ENCODE measurements at regions not wholly inside any gene's neighbourhood (a gene's known extent, or its start where the extent isn't known, plus 50 kb on each side); places are given as distances from the start of the nearest gene placed in this dataset.

DNA sequence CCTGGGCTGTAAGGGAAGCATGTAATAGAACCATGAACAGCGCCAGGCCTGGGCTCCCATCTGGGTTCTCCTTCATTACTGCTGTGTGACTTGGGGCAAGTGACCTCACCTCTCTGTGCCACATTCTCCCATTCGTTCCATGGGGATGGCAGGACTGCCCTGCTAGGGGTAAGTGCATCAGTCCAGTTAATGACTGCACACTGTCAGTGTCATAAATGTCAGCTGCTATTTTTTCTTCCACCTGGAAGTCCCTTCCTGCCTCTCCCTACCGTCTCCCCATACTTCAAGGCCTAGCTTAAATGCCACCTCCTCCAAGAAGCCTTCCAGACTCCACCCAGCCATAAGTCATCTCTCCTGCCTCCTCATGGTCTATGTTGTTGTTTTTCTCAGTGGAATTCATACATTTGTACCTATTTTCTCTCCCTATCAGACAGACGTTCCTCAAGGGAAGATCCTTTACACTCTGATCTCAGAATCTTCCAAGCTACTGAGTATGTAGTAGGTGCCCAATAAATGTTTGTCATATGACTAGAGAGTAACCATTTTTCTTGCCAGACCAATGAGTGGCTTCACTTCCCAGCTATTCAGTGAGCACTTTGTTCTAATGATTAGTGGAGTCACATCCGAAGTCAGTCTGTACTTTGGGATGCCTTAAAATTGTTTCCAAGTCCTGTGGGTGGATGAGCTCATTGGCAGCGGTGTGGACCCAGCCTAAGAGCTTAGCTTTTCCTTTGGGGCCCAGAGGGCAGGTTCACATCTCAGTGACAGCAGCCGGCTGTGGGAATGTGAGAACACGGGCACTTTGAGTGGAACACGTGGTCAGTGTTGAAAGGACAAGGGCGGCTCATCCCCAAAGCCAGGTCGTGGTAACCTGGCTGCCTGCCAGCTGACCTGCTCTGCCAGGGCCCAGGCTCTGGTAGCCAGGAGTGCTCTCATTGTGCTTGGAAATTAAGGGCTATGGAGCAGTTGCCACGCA, 147.5 kb upstream of the GSE1 start:
- no peak overlapping the region for H3K4me3 ChIP-seq (ENCODE audit: low read length)
- DNase-seq (no peak), ATAC-seq (no peak)
- H3K9me3 ChIP-seq (ENCODE audit: control insufficient read depth, insufficient read depth, low read length) = no peaks in the 10 kb centered on the region
- TF ChIP-seq, protein P1, sequence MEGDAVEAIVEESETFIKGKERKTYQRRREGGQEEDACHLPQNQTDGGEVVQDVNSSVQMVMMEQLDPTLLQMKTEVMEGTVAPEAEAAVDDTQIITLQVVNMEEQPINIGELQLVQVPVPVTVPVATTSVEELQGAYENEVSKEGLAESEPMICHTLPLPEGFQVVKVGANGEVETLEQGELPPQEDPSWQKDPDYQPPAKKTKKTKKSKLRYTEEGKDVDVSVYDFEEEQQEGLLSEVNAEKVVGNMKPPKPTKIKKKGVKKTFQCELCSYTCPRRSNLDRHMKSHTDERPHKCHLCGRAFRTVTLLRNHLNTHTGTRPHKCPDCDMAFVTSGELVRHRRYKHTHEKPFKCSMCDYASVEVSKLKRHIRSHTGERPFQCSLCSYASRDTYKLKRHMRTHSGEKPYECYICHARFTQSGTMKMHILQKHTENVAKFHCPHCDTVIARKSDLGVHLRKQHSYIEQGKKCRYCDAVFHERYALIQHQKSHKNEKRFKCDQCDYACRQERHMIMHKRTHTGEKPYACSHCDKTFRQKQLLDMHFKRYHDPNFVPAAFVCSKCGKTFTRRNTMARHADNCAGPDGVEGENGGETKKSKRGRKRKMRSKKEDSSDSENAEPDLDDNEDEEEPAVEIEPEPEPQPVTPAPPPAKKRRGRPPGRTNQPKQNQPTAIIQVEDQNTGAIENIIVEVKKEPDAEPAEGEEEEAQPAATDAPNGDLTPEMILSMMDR (IDR thresholded peaks at IDR 0.05) = no peak
- H3K4me3 Mint-ChIP-seq = no peak overlapping the region
- peaks cover 23 to 32% of the 10 kb centered on the region in 2 donors for H3K27me3 Mint-ChIP-seq (ENCODE audit: low read depth in 2 of 2)
- H3K27ac ChIP-seq (ENCODE audit: low read length) = no peak overlapping the region
- H3K36me3 Mint-ChIP-seq = no peaks in the 10 kb centered on the region
- intact Hi-C loops (cut with micrococcal nuclease) = no loop called here
- H3K9me3 Mint-ChIP-seq = no peaks in the 10 kb centered on the region
- H3K27ac Mint-ChIP-seq = no peak overlapping the region
- 88% methylated on average over 10 of the region's 12 CpGs for WGBS (ENCODE audit: insufficient coverage)
- peaks cover 5 to 8% of the 10 kb centered on the region in 2 donors for H3K4me1 Mint-ChIP-seq
- H3K36me3 ChIP-seq (ENCODE audit: control insufficient read depth, insufficient read depth, low read length) = no peaks in the 10 kb centered on the region
- peaks cover 16% of the 10 kb centered on the region for H3K27me3 ChIP-seq (ENCODE audit: control insufficient read depth, insufficient read depth, low read length)
- H3K4me1 ChIP-seq (ENCODE audit: control insufficient read depth, insufficient read depth, low read length) = peaks cover 16% of the 10 kb centered on the region

DNA sequence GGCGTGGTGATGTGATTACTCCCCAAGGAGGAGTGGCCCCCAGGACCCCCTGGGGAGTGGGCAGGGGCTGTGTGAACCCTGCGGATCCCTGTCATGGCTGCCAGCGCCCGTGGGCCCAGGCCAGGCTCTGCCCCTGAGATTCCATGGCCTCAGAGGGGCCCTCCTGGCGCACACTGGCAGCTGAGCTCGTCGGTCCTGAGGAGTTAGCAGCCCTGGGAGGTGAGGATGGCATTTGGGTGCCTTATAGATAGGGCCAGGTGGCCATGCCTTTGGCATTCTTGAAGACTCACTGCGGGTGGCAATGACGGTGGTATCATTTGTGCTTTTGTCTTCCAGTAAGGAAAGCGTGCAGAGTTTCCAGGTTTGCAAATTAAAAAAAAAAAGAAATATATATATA, 146.8 kb upstream of the GSE1 start:
- H3K36me3 ChIP-seq (ENCODE audit: control insufficient read depth, insufficient read depth, low read length) = no peaks in the 10 kb centered on the region
- no peaks in the 10 kb centered on the region for H3K9me3 ChIP-seq (ENCODE audit: control insufficient read depth, insufficient read depth, low read length)
- no peak overlapping the region for H3K27ac ChIP-seq (ENCODE audit: low read length)
- intact Hi-C loops (cut with micrococcal nuclease) = no loop called here
- DNase-seq = no peak
- TF ChIP-seq, protein P1 (IDR thresholded peaks at IDR 0.05) = no peak
- peaks cover 16% of the 10 kb centered on the region for H3K27me3 ChIP-seq (ENCODE audit: control insufficient read depth, insufficient read depth, low read length)
- peaks cover 16% of the 10 kb centered on the region for H3K4me1 ChIP-seq (ENCODE audit: control insufficient read depth, insufficient read depth, low read length)
- no peaks in the 10 kb centered on the region for H3K9me3 Mint-ChIP-seq
- no peak overlapping the region for H3K4me3 Mint-ChIP-seq
- H3K4me1 Mint-ChIP-seq = peaks cover 5 to 8% of the 10 kb centered on the region in 2 donors
- H3K4me3 ChIP-seq (ENCODE audit: low read length) = no peak overlapping the region
- no peak overlapping the region for H3K27ac Mint-ChIP-seq
- H3K27me3 Mint-ChIP-seq (ENCODE audit: low read depth in 2 of 2) = peaks cover 19 to 29% of the 10 kb centered on the region in 2 donors
- no peak for ATAC-seq
- H3K36me3 Mint-ChIP-seq = no peaks in the 10 kb centered on the region
- WGBS (ENCODE audit: insufficient coverage) = 94% methylated on average over 10 of the region's 10 CpGs

DNA sequence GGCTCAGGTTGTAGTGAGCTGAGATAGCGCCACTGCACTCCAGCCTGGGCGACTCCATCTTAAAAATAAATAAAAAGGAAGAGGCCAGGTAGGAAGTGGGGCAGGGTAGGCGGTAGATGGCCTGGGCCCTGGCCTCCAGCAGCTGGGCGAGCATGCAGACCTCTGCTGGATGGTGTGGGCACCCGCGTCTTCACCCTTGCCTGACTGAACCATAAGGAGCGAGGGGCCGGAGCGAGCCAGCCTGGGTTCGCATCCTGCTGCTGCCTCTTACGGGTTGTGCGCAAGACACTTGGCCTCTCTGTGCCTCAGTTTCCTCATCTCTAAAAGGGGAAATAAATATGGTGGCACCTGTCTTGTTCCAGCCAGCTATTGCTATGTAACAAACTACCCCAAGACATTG, 146.1 kb upstream of the GSE1 start:
- Mint-ChIP-seq H3K4me3 (no peak overlapping the region), H3K27ac (no peak overlapping the region), H3K36me3 (no peaks in the 10 kb centered on the region), H3K4me1 (peaks cover 5 to 6% of the 10 kb centered on the region in 2 donors), H3K27me3 (ENCODE audit: low read depth in 2 of 2) (peaks cover 19 to 25% of the 10 kb centered on the region in 2 donors), H3K9me3 (no peaks in the 10 kb centered on the region)
- 94% methylated on average over 12 of the region's 12 CpGs for WGBS (ENCODE audit: insufficient coverage)
- TF ChIP-seq, protein P1 (IDR thresholded peaks at IDR 0.05) = no peak
- intact Hi-C loops (cut with micrococcal nuclease) = no loop called here
- ATAC-seq (no peak), DNase-seq (no peak)
- no peaks in the 10 kb centered on the region for H3K9me3 ChIP-seq (ENCODE audit: control insufficient read depth, insufficient read depth, low read length)
- H3K4me3 ChIP-seq (ENCODE audit: low read length) = no peak overlapping the region
- no peaks in the 10 kb centered on the region for H3K36me3 ChIP-seq (ENCODE audit: control insufficient read depth, insufficient read depth, low read length)
- peaks cover 11% of the 10 kb centered on the region for H3K4me1 ChIP-seq (ENCODE audit: control insufficient read depth, insufficient read depth, low read length)
- peaks cover 11% of the 10 kb centered on the region for H3K27me3 ChIP-seq (ENCODE audit: control insufficient read depth, insufficient read depth, low read length)
- no peak overlapping the region for H3K27ac ChIP-seq (ENCODE audit: low read length)
